ENCODE measurements at regions not wholly inside any gene's neighbourhood (a gene's known extent, or its start where the extent isn't known, plus 50 kb on each side); places are given as distances from the start of the nearest gene placed in this dataset.
"Not testable (repeated sequence)": the region's sequence is repeated elsewhere in the genome, so short reads cannot be mapped to it uniquely, and the experiment has no call there.

- no peak for DNase-seq (ENCODE audit: extremely low read depth in 1 of 2, low read depth in 1 of 2)
Observed at GRCh38 chr2:72032481-72033041, 115.1 kb downstream of the CYP26B1 start.

- DNase-seq (ENCODE audit: extremely low read depth in 1 of 2, low read depth in 1 of 2) = no peak
Observed at GRCh38 chr2:72031346-72032110, 116.1 kb downstream of the CYP26B1 start.

GRCh38 chr2:72028996-72029395, 118.7 kb downstream of the CYP26B1 start:
- DNase-seq (ENCODE audit: extremely low read depth in 1 of 2, low read depth in 1 of 2) = no peak

GRCh38 chr2:72028351-72028995, 119.2 kb downstream of the CYP26B1 start:
- DNase-seq (ENCODE audit: extremely low read depth in 1 of 2, low read depth in 1 of 2) = no peak

GRCh38 chr2:72027426-72028161, 120.1 kb downstream of the CYP26B1 start:
- DNase-seq (ENCODE audit: extremely low read depth in 1 of 2, low read depth in 1 of 2) = no peak

- no peak for DNase-seq (ENCODE audit: extremely low read depth in 1 of 2, low read depth in 1 of 2)
Observed at GRCh38 chr2:72026819-72027425, 120.7 kb downstream of the CYP26B1 start.

GRCh38 chr2:72024451-72025175, 123.0 kb downstream of the CYP26B1 start:
- no peak for DNase-seq (ENCODE audit: extremely low read depth in 1 of 2, low read depth in 1 of 2)

- no peak for DNase-seq (ENCODE audit: extremely low read depth in 1 of 2, low read depth in 1 of 2)
Observed at GRCh38 chr2:72023678-72024390, 123.8 kb downstream of the CYP26B1 start.

- not testable (repeated sequence) for DNase-seq (ENCODE audit: extremely low read depth in 1 of 2, low read depth in 1 of 2)
Observed at GRCh38 chr2:72021371-72021770, 126.3 kb downstream of the CYP26B1 start.

GRCh38 chr2:72015266-72015665, 132.4 kb downstream of the CYP26B1 start:
- no peak for DNase-seq (ENCODE audit: extremely low read depth in 1 of 2, low read depth in 1 of 2)

- no peak for DNase-seq (ENCODE audit: extremely low read depth in 1 of 2, low read depth in 1 of 2)
Observed at GRCh38 chr2:72014831-72015230, 132.8 kb downstream of the CYP26B1 start.

GRCh38 chr2:72013726-72014125, 133.9 kb downstream of the CYP26B1 start:
- DNase-seq (ENCODE audit: extremely low read depth in 1 of 2, low read depth in 1 of 2) = no peak

- DNase-seq (ENCODE audit: extremely low read depth in 1 of 2, low read depth in 1 of 2) = no peak
Observed at GRCh38 chr2:72012886-72013574, 134.6 kb downstream of the CYP26B1 start.

GRCh38 chr2:72011791-72012190, 135.9 kb downstream of the CYP26B1 start:
- no peak for DNase-seq (ENCODE audit: extremely low read depth in 1 of 2, low read depth in 1 of 2)

GRCh38 chr2:72011370-72011689, 136.3 kb downstream of the CYP26B1 start:
- no peak for DNase-seq (ENCODE audit: extremely low read depth in 1 of 2, low read depth in 1 of 2)

- DNase-seq (ENCODE audit: extremely low read depth in 1 of 2, low read depth in 1 of 2) = no peak
Observed at GRCh38 chr2:72010647-72011369, 136.9 kb downstream of the CYP26B1 start.

GRCh38 chr2:72008608-72009007, 139.1 kb downstream of the CYP26B1 start:
- no peak for DNase-seq (ENCODE audit: extremely low read depth in 1 of 2, low read depth in 1 of 2)

GRCh38 chr2:72007402-72007801, 140.3 kb downstream of the CYP26B1 start:
- no peak for DNase-seq (ENCODE audit: extremely low read depth in 1 of 2, low read depth in 1 of 2)
